Tongue (tissue), 1 donor: ENCODE measurements at regions not wholly inside any gene's neighbourhood (a gene's known extent, or its start where the extent isn't known, plus 50 kb on each side); places are given as distances from the start of the nearest gene placed in this dataset.

Experiments used
- DNase-seq: peaks from one replicate; pipeline ENCODE4 v3.0.0-alpha.2; 2015

- peak; percentile 78 for DNase-seq
Measured at GRCh38 chr5:74288448-74289108, 351.9 kb downstream of the ENC1 start.

GRCh38 chr5:74288038-74288437 is 352.5 kb downstream of the ENC1 start:
- DNase-seq = no peak

- DNase-seq = no peak
Measured at GRCh38 chr5:74286734-74287695, 353.5 kb downstream of the ENC1 start.

GRCh38 chr5:74285675-74286280 is 354.8 kb downstream of the ENC1 start:
- DNase-seq = no peak

DNA sequence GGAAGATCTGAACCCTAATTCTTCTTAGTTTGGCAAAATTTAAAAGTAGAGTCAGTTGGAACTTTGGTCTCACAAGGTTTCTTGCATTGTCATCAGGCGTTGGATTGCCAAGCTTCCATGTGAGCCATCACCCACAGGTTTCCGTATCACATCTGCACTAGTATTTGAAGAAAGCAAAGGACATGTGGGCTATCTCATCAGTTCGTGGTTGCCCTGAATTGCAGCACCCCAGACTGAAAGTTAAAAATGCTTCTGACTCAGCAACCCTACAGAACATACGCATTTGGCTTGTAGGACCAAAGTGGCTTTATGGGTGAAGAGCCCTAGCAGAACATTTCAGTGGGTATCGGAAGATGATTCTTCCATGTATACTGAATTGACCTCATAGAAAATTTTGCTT is 358.0 kb downstream of the ENC1 start:
- no peak for DNase-seq

DNA sequence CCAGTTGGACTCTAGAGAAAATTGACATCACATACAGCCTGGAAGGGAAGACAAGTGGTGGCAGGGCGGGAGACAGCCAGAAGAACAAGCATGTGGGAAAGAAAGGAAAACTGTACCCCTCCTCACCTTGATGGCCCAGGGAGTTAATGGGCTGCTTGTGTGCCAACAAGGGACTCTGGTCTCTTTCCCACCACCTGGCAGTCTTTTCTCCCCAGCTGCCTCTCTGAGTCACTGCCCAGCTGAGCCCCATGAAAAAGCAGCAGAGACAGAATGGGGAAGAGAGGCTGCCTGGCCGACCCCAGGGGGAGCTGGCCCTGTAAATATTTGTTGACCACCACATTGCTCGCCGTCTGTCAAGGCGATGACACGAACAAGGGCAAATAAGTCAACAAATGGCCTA is 359.4 kb downstream of the ENC1 start:
- DNase-seq = no peak

GRCh38 chr5:74280306-74280705 is 360.2 kb downstream of the ENC1 start:
- no peak for DNase-seq

DNA sequence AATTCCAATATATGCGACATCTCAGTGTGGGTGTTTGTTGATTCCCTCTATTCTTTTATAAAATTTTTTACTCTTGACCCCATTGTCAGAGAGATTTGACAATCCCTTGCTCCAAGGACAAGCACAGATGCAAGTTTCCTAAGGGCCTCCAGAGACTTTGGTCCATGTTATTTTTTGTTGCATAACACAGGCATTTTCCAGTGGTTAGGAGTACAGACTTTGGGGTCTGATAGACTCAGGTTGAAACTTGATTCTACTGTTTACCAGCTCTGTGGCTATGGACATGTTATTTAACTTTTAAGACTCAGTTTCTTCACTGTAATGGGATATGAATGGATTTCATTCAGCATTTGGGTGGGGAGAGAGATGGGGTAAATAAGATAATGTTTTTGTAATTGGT is 361.3 kb downstream of the ENC1 start:
- DNase-seq = no peak

DNA sequence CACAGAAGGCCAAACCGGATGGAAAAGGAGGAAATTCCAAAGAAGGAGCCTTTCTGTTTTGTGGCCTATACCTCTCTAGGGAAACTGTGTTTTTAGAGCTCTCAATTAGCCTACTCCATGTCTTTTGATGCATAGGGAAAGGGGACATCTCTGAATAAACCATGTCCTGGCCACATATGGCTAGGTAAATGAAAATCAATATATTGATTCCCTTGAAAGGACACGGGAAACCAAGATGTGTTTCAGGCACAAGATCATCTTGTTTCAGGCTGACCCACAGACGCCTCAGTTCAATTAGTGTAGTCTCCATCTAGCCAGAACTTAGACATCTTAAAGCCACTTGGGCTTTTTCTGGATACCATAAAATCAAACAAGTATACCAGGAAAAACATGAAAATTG is 363.1 kb downstream of the ENC1 start:
- DNase-seq = no peak

DNA sequence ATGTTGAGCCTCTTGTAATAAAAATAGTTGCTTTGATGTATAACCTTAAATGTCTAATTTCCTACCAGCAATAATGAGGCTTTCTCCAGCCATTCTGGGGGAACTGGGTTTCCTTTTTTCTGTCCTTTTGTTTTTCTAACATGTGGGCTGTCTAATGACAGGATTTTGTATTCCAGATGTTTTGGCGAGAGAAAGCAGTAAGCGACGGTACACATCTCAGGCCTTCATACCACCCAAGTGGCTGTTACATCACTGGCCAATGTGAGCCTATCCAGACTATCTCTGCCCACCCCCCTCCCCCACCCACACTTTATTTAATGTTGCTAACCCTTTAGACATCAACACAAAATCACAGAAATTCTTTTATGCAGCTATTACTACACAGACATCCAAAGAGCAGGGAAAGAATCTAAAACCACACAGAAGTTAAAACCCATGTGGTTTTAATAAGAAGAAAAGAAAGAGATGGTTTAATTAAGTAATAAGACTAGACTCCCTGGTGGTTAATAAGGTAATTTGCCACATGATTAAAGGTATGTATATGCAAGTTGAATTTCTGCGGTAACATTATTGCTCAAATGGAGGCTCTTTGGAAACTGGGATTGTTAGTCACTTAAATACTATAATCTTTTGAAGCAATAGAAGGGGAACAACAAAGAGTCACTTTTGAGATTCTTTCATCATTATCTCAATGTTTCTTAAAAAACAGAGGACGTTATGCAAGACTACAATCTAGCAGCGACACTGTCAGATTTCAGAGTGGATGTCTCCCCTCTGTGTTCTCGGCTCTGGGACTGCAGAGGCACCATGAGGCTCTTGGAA is 365.1 kb downstream of the ENC1 start:
- DNase-seq = peak; percentile 74

GRCh38 chr5:74274326-74274725 is 366.2 kb downstream of the ENC1 start:
- DNase-seq = no peak

DNA sequence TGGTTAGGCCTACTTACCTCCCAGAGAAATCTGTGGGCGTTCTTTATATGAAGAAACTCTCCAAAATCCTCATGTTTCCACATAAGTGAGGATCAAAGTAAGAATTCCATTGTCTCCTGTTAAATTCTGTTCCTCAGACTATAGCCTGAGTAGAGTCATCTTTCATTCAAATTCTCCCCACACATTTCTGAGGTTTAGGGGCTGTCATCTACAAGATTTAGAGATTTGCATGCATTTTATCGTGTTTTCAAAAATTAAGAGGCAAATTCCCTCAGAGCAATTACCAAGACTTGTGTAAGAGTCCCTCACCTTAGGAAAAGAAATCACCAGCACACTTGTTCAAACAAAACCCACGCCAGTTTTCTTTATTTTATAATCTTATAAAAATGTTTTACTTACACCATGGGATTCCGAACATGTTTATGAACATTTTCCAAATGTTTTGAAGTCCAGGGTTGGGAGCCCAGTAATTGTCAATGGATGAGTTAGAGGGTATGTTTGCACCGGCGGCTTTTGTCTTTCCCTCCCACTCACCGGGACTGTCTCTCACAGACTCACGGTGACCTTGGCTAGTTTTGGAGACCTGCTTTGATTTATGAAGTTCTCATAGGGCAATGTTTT is 367.6 kb downstream of the ENC1 start:
- peak; percentile 20 for DNase-seq

DNA sequence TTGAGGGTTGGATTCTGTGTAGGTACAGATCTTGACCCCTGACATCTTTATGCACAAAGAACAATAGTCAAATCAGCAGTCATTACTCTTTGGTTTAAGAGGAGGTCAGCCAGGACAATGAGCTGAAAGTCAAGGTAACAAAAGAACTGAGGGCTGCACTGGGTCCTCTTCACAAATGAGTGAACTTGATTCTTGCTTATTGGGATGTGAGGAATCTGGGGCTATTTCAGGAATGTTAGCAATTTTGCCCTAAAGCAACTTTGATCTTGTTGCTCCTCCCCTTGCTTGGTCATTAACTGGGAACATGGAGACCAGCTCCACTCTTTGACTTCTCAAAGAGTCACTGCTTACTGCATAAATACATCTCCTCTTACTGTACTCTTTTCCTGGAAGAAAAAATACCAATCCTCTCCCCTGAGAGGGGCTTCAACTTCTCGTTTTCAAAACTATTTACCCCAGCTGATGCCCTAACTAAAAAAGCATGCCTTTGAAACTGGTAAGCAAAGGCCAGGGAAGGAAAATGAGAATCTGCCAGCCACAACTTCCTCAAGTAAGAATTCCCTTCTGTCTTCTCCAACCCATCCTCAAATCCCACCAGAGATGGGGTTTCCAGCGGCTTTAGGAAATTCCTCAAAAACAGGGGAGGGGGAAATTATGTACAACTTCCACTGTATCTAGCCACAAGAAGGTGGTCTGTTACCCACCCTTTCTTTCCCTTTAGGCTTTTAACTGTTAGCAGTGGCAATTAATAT is 368.3 kb downstream of the ENC1 start:
- no peak for DNase-seq

- no peak for DNase-seq
Measured at GRCh38 chr5:74268297-74268696, 372.2 kb downstream of the ENC1 start.

GRCh38 chr5:74266836-74267235 is 373.7 kb downstream of the ENC1 start:
- DNase-seq = no peak

DNA sequence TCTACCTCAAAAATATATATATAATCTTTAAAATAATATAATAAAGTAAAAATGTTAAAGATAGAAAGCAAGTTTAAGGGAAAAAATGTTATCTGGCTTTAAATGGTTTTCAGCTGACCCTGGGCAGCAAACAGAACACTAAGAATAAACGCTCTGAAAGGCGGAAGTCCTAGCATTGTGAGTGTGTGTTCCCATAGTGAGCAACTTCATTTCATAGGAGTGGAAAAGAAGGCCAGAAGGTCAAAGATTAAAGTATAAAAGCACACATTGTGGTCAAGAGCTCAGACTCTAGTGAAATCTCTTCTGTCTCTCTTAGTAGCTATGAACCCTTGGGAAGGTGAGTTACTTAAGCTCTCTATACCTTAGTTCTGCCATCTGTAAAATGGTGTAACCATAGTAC is 374.4 kb downstream of the ENC1 start:
- DNase-seq = no peak

DNA sequence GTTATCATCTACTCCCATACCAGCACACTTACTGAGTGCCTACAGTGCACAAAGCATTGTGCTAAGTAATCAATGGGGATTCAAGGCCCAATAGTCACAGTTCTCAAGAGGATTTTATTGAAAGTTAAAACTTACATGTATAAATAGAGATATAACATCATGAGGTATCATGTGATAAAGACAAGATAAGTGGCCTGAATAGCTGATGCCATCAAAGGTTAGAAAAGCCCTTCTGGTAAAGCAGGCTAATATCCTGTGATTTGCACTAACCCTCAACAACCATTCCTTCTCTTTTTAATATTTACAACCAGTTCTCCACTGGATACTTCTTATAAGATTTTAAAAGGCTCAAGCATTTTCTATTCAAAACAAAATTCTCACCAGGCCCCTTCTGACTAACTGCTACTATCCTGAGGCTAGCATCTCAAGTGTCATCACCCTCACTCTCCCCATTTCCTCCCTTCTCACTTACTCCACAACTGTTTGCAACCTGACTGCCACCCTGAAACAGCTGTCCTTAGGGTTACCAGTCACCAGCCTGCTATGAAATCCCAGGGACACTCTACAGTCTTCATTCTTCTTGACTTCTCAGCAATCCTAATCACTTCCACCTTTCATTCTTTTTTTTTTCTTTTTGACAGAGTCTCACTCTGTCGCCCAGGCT is 377.9 kb downstream of the ENC1 start:
- peak; percentile 38 for DNase-seq

DNA sequence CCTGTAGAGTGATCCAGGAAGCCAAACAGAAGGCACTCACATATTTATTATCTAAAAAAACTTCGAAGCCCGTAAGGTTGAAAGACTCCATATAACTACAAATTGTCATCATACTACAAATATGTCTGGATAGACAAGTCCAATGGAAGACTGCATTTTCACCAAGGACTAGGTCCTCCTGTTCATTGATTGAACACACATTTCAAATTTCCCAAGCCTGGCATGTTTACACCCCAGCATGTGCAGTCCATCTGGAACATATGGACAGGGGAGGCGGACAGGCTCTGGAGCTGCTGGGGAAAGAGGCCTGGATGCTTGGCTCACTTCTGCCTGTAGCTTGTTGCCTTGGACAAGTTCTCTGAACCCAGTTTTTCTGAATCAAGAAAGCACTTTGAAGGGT is 378.7 kb downstream of the ENC1 start:
- DNase-seq = peak; percentile 80

- peak; percentile 57 for DNase-seq
Measured at GRCh38 chr5:74261421-74261820, 379.1 kb downstream of the ENC1 start.

DNA sequence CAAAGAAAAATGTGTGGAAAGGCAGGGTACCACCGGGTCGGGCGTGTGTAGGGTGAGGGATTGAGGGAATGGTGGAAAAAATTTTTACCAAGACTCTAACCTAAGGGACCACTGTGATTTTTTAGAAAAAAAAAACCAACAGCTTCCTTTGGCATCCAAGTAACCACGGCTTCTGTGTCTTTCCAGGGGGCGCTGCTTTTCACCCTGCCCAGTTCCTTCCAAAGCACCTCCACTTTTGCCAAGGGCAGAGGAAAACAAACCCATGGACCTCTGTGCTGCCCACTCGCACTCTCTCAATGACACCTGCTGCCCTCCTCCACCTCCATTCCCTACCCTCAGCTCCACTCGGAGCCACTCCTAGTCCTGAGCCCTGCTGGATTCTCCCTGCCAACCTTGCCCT is 381.0 kb downstream of the ENC1 start:
- DNase-seq = no peak

GRCh38 chr5:74258314-74258665 is 382.2 kb downstream of the ENC1 start:
- DNase-seq = no peak
